ENCODE measurements at regions not wholly inside any gene's neighbourhood (a gene's known extent, or its start where the extent isn't known, plus 50 kb on each side); places are given as distances from the start of the nearest gene placed in this dataset.

DNA sequence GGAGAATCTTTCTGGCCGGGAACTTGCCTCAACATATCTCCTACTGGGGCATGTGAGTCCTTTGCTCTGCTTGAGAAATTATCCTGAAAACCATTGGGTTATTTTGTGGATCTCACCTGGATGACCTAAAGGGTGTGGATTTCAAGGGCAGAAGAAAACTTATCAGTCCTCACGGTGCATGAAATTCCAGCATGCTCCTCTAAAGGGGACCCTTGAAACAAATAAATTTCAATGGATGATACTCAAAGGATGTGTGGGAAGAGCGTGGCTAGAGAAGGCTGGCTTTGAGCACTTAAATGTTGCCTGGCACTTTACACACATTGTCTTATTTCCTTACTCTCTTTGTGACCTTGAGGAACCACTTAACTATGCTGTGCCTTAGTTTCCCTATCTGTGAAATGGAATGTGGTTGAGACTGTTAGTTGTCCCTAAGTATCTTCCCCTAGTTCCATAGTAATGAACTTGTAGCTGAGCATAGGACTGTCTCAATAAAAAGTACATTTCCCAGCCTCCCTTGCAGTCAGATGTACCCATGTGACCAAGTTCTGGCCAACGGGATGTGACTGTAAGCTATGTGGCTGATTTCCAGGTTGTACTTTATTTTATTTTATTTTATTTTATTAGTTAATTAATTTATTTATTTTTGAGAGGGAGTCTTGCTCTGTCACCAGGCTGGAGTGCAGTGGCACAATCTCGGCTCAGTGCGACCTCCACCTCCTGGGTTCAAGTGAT lies 81.9 kb upstream of the PTPN1 start:
- TF ChIP-seq POLR2A (IDR thresholded peaks at IDR 0.05), result no peak
- TF ChIP-seq, protein P1, sequence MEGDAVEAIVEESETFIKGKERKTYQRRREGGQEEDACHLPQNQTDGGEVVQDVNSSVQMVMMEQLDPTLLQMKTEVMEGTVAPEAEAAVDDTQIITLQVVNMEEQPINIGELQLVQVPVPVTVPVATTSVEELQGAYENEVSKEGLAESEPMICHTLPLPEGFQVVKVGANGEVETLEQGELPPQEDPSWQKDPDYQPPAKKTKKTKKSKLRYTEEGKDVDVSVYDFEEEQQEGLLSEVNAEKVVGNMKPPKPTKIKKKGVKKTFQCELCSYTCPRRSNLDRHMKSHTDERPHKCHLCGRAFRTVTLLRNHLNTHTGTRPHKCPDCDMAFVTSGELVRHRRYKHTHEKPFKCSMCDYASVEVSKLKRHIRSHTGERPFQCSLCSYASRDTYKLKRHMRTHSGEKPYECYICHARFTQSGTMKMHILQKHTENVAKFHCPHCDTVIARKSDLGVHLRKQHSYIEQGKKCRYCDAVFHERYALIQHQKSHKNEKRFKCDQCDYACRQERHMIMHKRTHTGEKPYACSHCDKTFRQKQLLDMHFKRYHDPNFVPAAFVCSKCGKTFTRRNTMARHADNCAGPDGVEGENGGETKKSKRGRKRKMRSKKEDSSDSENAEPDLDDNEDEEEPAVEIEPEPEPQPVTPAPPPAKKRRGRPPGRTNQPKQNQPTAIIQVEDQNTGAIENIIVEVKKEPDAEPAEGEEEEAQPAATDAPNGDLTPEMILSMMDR (IDR thresholded peaks at IDR 0.05), result no peak
